Keratinocyte (primary cell): ENCODE measurements at regions not wholly inside any gene's neighbourhood (a gene's known extent, or its start where the extent isn't known, plus 50 kb on each side); places are given as distances from the start of the nearest gene placed in this dataset.

ENCODE experiments used
- EZH2 ChIP-seq: IDR thresholded peaks from one replicate; pipeline ENCODE4 v1.6.1; 2012; ENCODE audit warnings: inconsistent platforms, mild to moderate bottlenecking, low read length, moderate library complexity
- TF ChIP-seq, protein P1 (sequence below), 3 experiments: IDR thresholded peaks in 1 of 3; conservative IDR thresholded peaks in 1 of 3; optimal IDR thresholded peaks in 1 of 3; 2 replicates in 2 of 3; 3 replicates in 1 of 3; pipeline versions ENCODE3 to v1.5.1; 2011; ENCODE audit warnings: low read length in 3 of 3, mild to moderate bottlenecking in 3 of 3, moderate library complexity in 2 of 3, control low read depth in 1 of 3, inconsistent platforms in 1 of 3; ENCODE audit not compliant: insufficient read depth in 2 of 3; ENCODE audit errors: extremely low read depth in 1 of 3

DNA sequence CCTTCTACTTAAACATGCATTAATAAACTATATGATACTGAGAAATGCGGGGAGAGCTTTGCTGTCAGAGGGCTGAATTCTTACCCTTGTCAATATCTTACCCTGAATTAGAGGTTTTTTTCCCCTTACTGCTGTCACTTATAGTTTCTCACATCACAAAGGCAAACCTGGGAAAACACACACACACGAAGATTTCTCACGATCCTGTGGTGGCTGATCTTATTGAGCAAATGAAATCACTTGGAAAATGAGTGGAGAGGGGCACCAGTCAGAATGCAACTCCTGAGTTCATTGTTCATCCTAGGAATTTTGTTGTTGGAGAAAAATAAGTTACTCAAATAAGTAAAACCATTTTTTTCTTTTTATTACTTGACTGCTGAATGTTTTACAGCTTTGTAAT lies 673.6 kb downstream of the EDEM1 start:
- TF ChIP-seq, protein P1, sequence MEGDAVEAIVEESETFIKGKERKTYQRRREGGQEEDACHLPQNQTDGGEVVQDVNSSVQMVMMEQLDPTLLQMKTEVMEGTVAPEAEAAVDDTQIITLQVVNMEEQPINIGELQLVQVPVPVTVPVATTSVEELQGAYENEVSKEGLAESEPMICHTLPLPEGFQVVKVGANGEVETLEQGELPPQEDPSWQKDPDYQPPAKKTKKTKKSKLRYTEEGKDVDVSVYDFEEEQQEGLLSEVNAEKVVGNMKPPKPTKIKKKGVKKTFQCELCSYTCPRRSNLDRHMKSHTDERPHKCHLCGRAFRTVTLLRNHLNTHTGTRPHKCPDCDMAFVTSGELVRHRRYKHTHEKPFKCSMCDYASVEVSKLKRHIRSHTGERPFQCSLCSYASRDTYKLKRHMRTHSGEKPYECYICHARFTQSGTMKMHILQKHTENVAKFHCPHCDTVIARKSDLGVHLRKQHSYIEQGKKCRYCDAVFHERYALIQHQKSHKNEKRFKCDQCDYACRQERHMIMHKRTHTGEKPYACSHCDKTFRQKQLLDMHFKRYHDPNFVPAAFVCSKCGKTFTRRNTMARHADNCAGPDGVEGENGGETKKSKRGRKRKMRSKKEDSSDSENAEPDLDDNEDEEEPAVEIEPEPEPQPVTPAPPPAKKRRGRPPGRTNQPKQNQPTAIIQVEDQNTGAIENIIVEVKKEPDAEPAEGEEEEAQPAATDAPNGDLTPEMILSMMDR (optimal IDR thresholded peaks at IDR 0.05 in 1 of 3, IDR thresholded peaks at IDR 0.05 in 1 of 3, conservative IDR thresholded peaks at IDR 0.05 in 1 of 3; ENCODE audit: extremely low read depth in 1 of 3, insufficient read depth in 2 of 3, low read length in 3 of 3): no peak
- TF ChIP-seq EZH2: no peak
